NCI-H1048 (cell line): ENCODE measurements at regions not wholly inside any gene's neighbourhood (a gene's known extent, or its start where the extent isn't known, plus 50 kb on each side); places are given as distances from the start of the nearest gene placed in this dataset.

Experiments used
- DNase-seq: peaks from one replicate; lab custom pipeline; 2025; lab: John Stamatoyannopoulos, UW

- DNase-seq, result no peak
Observed at GRCh38 chrX:45745479-45745878, 544.8 kb upstream of the DIPK2B start.

GRCh38 chrX:45743906-45744625 lies 543.4 kb upstream of the DIPK2B start:
- DNase-seq, result no peak

GRCh38 chrX:45743081-45743533 lies 542.4 kb upstream of the DIPK2B start:
- DNase-seq, result no peak

DNA sequence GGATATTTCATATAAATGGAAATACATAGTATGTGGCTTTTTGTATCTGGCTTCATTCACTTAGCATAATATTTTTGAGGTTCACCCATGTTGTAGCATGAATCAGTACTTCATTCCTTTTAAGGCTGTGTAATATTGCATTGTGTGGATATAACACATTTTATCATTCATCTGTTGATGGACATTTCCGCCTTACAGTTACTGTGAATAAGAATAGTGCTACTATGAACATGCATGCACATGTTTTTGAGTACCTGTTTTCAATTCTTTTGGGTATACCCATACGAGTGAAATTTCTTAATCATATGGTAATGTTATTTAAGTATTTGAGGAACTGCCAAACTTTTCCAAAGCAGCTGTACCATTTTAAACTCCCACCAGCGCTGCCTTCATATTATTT lies 539.6 kb upstream of the DIPK2B start:
- DNase-seq, result no peak

DNA sequence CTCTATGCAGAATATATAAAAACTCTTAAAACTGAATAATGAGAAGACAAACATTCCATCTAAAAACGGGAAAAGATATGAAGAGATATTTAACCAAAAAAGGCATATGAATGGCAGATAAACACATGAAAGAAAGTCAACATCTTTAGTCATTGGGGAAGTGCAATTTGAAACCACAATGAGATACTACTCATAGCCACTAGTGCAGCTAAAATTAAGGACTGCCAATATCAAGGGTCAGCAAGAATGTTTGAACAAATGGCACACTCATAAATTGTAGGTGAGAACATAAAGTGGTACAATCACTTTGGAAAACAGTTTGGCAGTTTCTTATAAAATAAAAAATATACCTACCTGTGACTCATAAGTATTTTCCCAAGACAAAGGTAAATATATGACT lies 534.9 kb upstream of the DIPK2B start:
- DNase-seq, result no peak

GRCh38 chrX:45731448-45731847 lies 530.8 kb upstream of the DIPK2B start:
- no peak for DNase-seq

- DNase-seq, result no peak
Observed at GRCh38 chrX:45727761-45728160, 527.1 kb upstream of the DIPK2B start.

- DNase-seq, result no peak
Observed at GRCh38 chrX:45722471-45722870, 521.8 kb upstream of the DIPK2B start.

GRCh38 chrX:45719751-45720501 lies 519.2 kb upstream of the DIPK2B start:
- DNase-seq, result no peak

DNA sequence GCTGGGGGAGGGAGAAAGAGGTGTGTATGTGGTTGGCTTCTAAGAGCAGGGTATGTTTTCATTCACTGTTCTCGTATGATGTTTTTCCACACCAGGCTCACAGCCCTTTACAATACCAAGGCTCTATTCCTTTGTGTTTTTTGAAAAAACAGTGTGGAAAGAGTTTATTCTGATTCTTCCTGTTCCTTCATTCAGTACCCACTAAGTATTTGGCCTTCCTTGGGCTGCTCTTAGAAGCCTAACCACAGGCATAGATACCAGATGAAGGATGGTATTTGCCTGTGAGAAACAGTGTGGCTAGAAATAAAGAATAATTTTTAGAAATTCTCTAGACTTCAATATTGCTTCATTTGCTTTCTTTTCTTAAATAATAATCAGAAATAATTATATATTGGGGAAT lies 518.0 kb upstream of the DIPK2B start:
- DNase-seq, result no peak

DNA sequence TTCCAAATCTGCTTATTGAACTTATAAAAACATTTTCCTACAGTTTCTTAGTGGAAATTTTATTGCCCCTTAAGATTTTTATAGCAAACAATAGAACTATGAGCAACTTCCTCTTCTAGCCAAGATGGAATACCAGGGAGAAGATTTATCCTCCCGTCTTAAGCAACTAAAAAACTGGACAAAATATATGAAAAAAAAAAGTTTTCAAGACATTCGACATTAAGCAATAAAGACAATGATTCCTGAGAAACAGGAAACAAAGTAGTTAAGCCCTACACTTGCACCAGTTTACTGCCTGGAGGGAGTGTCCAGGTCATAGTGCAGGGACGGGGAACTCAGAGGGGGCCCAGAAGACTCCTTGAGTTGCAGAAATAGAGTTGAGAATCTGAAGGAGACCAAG lies 516.1 kb upstream of the DIPK2B start:
- DNase-seq, result no peak

- DNase-seq, result no peak
Observed at GRCh38 chrX:45715748-45716147, 515.1 kb upstream of the DIPK2B start.

DNA sequence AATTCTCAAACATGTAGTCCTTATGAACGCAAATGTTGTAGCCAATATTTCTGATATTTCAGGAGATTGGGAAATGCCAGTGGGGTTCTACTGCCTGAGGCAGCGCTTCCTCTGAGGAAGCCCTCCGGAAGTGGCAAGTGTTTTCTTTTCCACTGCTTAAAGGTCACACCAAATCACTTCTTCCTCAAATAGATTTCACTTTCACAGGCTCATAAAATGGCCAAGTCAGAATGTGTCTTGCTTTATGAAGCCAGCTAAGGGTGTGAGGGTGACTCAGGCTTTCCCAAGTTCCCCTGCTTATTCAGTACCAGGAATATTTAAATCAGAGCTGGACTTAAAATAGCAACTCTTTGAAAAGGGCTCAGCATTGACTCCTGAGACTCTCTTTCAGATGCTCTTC lies 514.2 kb upstream of the DIPK2B start:
- DNase-seq, result no peak

- DNase-seq, result no peak
Observed at GRCh38 chrX:45712067-45712466, 511.4 kb upstream of the DIPK2B start.

- no peak for DNase-seq
Observed at GRCh38 chrX:45711231-45711630, 510.6 kb upstream of the DIPK2B start.

- DNase-seq, result no peak
Observed at GRCh38 chrX:45710081-45710801, 509.6 kb upstream of the DIPK2B start.

- DNase-seq, result no peak
Observed at GRCh38 chrX:45709381-45709780, 508.7 kb upstream of the DIPK2B start.

GRCh38 chrX:45699158-45699557 lies 498.5 kb upstream of the DIPK2B start:
- no peak for DNase-seq

- no peak for DNase-seq
Observed at GRCh38 chrX:45697591-45697990, 496.9 kb upstream of the DIPK2B start.

DNA sequence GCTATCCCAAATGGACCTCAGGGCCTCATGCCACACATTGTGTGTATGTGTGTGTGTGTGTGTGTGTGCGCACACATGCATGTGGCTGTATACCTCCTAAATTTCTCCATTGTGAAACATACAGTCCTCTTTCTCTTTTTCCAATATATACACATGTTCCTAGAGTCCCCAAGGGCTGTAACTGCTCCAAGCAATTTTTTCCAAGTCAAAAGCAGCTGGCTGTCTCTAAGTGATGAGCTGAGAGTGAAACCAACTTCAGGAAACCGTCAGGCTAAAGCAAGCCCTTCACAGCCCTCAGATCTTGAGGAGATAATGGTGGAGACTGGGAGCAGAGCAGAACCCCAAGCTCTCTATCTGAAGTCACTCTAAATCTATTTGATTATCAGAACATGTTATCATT lies 496.1 kb upstream of the DIPK2B start:
- no peak for DNase-seq

DNA sequence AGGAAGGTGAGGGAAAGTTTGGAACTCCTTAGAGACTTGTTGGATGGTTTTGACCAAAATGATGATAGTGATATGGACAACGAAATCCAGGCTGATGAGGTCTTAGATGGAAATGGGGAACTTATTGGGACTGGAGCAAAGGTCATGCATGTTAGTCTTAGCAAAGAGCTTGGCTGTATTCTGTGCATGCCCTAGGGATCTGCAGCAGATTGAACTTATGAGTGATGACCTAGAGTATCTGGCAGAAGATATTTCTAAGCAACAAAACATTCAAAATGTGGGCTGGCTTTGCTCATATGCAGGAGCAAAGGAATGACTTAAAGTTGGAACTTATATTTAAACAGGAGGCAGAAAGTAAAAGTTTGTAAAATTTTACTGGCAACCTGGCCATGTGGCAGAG lies 489.3 kb upstream of the DIPK2B start:
- DNase-seq, result no peak

DNA sequence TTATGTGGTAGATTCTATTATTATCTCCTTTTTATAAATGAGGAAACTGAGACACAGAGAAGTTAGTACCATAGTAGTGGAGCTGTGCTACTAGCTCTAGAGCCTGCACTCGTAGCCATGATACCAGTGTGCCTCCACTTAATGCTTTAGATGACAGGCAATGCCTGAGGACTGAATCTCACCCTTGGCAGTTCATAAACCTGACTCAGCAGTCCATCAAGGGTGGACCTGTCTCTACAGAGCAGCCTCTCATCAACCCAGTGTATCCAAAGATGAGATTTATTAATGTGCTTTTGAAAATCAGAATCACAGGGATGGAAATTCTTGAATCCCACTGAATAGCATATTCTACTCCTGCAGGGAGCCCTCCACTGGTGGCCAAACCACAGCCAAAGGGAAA lies 483.2 kb upstream of the DIPK2B start:
- no peak for DNase-seq

DNA sequence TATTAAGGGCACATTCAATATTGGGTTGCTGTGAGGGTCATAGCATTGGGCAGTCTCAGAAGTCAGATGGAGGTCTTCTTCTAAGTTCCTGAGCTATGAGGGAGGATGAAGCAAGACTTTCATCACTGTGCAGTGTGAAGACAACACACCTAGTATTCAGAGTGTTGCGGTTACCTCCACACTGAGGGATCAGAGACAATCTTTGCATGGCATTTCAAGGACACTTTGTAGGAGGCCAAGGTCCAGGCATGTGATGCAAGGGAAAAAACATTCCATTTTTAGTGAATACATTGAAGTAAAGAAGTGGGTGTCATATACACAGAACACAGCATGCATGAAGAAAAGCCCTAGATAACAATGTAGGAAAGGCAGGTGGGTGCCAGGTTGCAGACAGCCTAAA lies 481.2 kb upstream of the DIPK2B start:
- no peak for DNase-seq
